LNCAP (cell line): ENCODE measurements at regions not wholly inside any gene's neighbourhood (a gene's known extent, or its start where the extent isn't known, plus 50 kb on each side); places are given as distances from the start of the nearest gene placed in this dataset.

ENCODE experiments used
- TF ChIP-seq, protein P1 (sequence below): fragments of 450-650 bp; IDR thresholded peaks from 2 replicates; pipeline ENCODE4 v1.5.1; 2017; ENCODE audit warnings: mild to moderate bottlenecking

DNA sequence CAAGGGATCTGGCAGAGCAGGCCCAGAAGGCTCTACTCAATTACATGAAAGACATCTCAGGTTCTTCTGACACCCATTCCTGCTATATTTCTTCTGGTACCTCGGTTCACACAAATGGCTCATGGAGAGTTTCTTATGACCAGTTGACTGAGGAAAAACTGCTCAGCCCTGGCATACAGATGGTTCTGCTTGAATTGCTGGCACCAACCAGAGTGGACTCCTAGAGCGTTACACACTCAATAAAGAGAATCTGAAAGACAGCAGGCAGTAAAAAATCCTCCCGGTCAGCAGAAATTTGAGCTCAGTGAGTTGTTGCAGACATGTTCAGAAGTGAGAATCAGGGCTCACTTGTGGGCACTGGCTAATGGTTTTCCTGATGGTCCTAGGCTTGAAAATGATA is 434.4 kb downstream of the TCERG1L start:
- TF ChIP-seq, protein P1, sequence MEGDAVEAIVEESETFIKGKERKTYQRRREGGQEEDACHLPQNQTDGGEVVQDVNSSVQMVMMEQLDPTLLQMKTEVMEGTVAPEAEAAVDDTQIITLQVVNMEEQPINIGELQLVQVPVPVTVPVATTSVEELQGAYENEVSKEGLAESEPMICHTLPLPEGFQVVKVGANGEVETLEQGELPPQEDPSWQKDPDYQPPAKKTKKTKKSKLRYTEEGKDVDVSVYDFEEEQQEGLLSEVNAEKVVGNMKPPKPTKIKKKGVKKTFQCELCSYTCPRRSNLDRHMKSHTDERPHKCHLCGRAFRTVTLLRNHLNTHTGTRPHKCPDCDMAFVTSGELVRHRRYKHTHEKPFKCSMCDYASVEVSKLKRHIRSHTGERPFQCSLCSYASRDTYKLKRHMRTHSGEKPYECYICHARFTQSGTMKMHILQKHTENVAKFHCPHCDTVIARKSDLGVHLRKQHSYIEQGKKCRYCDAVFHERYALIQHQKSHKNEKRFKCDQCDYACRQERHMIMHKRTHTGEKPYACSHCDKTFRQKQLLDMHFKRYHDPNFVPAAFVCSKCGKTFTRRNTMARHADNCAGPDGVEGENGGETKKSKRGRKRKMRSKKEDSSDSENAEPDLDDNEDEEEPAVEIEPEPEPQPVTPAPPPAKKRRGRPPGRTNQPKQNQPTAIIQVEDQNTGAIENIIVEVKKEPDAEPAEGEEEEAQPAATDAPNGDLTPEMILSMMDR = no peak

DNA sequence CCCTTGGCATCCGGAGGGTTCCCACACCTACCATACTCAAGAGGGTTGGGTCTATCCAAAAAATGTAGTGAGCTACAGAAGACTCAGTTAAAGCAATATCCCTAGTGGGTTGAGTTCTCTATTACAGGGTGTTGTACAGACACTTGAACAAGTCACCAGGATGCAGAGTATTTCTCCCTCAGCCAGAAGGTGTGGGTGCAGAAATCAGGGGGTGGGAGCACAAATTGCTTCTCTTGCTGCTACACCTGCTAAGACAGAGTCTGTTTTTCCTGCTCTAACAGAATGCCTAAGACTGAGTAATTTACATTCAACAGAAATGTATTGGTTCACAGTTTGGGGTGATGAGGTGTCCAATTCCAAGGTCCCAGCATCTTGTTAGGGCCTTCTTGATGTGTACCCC is 433.4 kb downstream of the TCERG1L start:
- TF ChIP-seq, protein P1 = no peak

DNA sequence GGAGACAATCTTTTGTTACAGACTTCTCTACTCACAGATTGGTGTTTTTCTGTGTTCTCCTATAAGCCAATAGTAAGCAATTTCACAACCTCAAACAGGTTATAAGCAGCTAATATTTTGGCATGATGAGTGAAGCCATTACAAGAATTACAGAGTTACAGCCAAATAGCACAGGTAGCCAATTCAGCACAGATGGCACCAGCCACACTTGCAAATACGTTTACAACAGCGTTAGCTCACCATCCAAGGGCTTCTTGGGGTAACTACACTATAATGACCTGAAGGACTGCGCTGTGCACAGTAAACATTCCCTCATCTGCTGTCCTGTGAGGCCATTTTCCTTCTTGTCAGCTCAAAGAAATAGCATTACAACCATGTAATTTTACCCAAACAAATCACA is 428.6 kb downstream of the TCERG1L start:
- TF ChIP-seq, protein P1 = no peak

DNA sequence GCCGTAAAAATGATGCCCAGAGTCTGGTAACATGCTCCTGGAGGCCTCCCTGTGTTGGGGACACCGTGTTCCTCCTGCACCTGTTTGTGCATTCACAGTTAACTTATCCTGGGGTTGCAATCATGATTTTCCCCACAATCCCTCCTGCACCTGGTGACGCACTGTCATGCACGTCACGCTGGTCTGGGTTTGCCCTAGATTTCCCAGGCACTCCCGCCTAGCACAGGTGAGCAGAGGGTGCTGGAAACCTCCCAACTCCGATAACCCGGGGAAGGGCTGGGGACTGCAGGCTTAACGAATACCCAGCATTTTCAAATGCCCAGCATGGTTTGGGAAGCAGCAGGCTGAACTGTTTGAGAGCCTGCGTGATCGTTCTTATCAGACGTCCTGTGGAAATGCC is 427.1 kb downstream of the TCERG1L start:
- TF ChIP-seq, protein P1 = no peak

DNA sequence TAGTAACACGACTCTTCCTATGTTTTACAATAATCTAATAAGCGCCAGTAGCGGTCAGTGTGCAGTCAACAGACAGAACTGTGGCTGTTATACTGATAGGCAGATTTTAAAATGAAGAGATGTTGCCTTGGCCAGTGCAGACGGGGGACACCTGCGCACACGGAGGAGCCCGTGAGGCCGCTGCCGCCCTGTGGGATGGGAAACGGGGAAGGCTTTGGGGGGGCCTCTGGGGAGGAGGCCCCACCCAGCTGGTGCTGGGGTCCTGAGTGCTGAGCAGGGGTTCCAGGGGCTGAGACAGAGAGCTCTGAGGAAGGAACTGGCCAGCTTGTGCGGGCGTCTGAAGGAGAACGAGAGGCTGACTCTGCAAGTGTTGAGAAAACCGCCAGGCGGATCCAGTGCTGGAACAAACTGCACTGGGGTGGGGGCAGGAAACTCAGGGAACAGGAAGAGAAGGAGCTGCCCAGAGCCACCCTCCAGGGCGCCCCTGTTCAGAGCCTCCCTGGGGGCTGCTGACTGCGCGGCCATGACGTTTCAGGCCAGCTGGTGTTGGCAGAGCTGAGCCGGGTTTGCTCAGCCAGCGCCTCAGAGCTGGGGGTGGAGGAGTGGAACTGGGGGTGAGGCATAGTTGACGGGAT is 426.4 kb downstream of the TCERG1L start:
- TF ChIP-seq, protein P1 = no peak

GRCh38 chr10:130887170-130887569 is 424.4 kb downstream of the TCERG1L start:
- TF ChIP-seq, protein P1 = no peak

DNA sequence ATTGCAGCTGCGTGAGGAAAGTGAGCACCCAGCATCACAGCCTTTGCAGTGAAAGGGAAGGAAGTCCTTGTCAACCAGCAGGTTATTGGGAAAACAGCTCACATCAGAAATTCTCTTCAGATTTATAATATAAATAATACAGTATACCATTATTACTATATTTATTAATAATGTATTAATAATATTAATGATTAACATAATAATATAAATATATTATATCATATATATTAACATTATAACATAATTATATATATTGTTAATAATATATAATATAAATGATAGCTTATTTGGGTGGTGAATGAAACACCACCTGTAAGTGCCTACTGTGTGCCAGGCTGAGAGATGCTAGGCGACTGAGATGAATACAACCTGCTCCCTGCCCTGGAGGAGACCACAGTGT is 423.0 kb downstream of the TCERG1L start:
- TF ChIP-seq, protein P1 = no peak

DNA sequence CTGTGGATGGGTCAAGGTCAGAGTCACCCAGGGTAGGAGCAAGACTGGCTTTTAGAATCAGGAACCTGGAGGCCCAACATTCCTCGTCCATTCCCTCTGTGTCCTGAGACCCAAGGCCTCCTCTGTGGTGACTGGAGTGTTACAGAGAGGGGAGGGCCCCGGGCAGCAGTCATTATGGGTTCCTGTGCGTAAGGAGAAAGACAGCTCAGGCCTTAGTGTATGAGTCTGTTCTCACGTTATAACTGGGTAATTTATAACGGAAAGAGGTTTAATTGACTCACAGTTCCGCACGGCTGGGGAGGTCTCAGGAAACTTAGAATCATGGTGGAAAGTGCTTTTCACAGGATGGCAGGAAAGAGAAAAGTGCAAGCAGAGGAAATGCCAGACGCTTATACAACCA is 422.3 kb downstream of the TCERG1L start:
- TF ChIP-seq, protein P1 = no peak
